K562 (cell line): ENCODE measurements at regions not wholly inside any gene's neighbourhood (a gene's known extent, or its start where the extent isn't known, plus 50 kb on each side); places are given as distances from the start of the nearest gene placed in this dataset.

Experiments used
- EZH2 ChIP-seq: IDR thresholded peaks from 2 replicates; pipeline ENCODE4 v1.6.1; 2012; ENCODE audit warnings: low read depth, mild to moderate bottlenecking, inconsistent platforms, low read length, borderline replicate concordance
- PHF8 ChIP-seq: fragments of 200-600 bp; sonication (generic); IDR thresholded peaks from 2 replicates; pipeline ENCODE4 v1.6.1; 2012; ENCODE audit warnings: mixed run types, mild to moderate bottlenecking, inconsistent platforms, low read length, moderate library complexity, borderline replicate concordance
- POLR2A ChIP-seq: fragments of 450-650 bp; conservative IDR thresholded peaks from 2 replicates; pipeline ENCODE4 v1.6.1; 2016
- ZNF449 ChIP-seq: fragments of 250-450 bp; sonication (Bioruptor Pico); IDR thresholded peaks from 2 replicates; pipeline ENCODE4 v1.8.0; 2022; ENCODE audit warnings: moderate library complexity, mild to moderate bottlenecking, inconsistent platforms

GRCh38 chr14:38042322-38042721 lies 165.4 kb upstream of the SSTR1 start:
- TF ChIP-seq EZH2 (no peak), POLR2A (no peak), ZNF449 (CRISPR knock-in tag) (no peak), PHF8 (no peak)
